Effector memory CD8-positive, alpha-beta T cell (primary cell): ENCODE measurements at regions not wholly inside any gene's neighbourhood (a gene's known extent, or its start where the extent isn't known, plus 50 kb on each side); places are given as distances from the start of the nearest gene placed in this dataset.

Experiments
- ATAC-seq: fragments of 150-1000 bp; cut with Tn5 transposase; replicated peaks from 2 replicates; pipeline ENCODE4 v1.10.0; 2021; ENCODE audit warnings: mild to moderate bottlenecking, moderate library complexity
- DNase-seq, 3 experiments: peaks; one replicate each; pipeline ENCODE4 v3.0.0; 2021
- H3K27ac Mint-ChIP-seq, 2 donors: one replicate each; pipeline ENCODE4 v1.8.0; 2022; ENCODE audit warnings: mild to moderate bottlenecking in 2 of 2, mixed read lengths in 2 of 2, moderate library complexity in 2 of 2
- H3K27me3 Mint-ChIP-seq, 2 donors: one replicate each; pipeline ENCODE4 v1.8.0; 2022; ENCODE audit warnings: mixed read lengths in 2 of 2
- H3K36me3 Mint-ChIP-seq: one replicate; pipeline ENCODE4 v1.8.0; 2022; ENCODE audit warnings: mild to moderate bottlenecking, moderate library complexity, mixed read lengths; ENCODE audit not compliant: insufficient read depth
- H3K4me1 Mint-ChIP-seq, 2 donors: one replicate each; pipeline ENCODE4 v1.8.0; 2022; ENCODE audit warnings: low read depth in 2 of 2, mixed read lengths in 2 of 2
- H3K4me3 Mint-ChIP-seq, 2 donors: one replicate each; pipeline ENCODE4 v1.8.0; 2022; ENCODE audit warnings: mild to moderate bottlenecking in 2 of 2, mixed read lengths in 2 of 2, moderate library complexity in 2 of 2
- H3K9me3 Mint-ChIP-seq, 2 donors: one replicate each; pipeline ENCODE4 v1.8.0; 2022; ENCODE audit warnings: mixed read lengths in 2 of 2

DNA sequence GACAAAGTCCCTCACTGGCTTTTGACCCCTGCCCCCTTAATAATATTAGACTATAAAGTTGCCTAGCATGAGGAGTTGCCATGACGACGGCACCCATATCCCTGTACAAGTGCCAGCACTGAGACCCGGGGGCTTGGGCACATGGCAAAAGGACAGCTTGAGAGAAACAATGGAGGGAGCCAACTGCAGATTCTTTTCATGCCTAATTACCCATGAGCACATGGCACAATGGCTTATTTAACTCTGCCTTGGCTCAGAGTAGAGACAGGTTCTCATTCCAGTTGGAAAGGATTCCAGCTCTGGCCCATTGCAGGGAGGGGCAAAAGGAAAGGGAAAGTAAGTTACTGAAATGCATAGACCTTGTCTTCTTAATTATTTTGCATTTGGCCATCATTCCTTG lies 261.2 kb upstream of the UBASH3B start:
- ATAC-seq (no peak), DNase-seq (no peak)
- Mint-ChIP-seq H3K4me3 (no peak overlapping the region), H3K36me3 (no peaks in the 10 kb centered on the region), H3K27me3 (no peaks in the 10 kb centered on the region), H3K4me1 (no peaks in the 10 kb centered on the region), H3K9me3 (no peaks in the 10 kb centered on the region), H3K27ac (no peak overlapping the region)

GRCh38 chr11:122393209-122393860 lies 262.2 kb upstream of the UBASH3B start:
- no peak for DNase-seq
- Mint-ChIP-seq H3K4me3 (no peak overlapping the region), H3K27ac (no peak overlapping the region)

DNA sequence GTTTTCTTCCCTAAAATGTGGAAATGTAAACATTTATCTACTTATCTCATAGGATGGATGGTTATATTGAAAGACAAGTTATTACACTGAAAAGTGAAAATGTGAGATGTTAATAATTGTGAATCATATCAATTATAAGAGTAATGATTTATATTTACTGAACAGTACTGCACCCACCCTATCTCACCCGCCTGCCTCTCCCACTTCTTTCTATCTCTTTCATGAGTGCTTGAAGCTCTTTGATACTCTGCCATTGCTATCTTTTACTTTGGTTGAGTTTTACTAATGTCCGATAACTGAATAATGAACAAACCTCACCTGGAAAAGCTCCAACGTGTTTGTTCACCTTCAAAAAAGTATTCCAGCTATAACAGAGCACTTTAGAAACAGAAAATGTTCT lies 263.0 kb upstream of the UBASH3B start:
- H3K27ac Mint-ChIP-seq: no peak overlapping the region
- no peaks in the 10 kb centered on the region for H3K27me3 Mint-ChIP-seq
- H3K36me3 Mint-ChIP-seq: no peaks in the 10 kb centered on the region
- no peak overlapping the region for H3K4me3 Mint-ChIP-seq
- ATAC-seq (no peak), DNase-seq (no peak)
- peaks cover 0 to 2% of the 10 kb centered on the region in 2 donors for H3K9me3 Mint-ChIP-seq
- H3K4me1 Mint-ChIP-seq: no peaks in the 10 kb centered on the region

More at GRCh38 chr11:122393209-122393860, 262.2 kb upstream of the UBASH3B start:
- Mint-ChIP-seq H3K36me3 (no peaks in the 10 kb centered on the region), H3K27me3 (no peaks in the 10 kb centered on the region), H3K9me3 (peaks cover 0 to 2% of the 10 kb centered on the region in 2 donors), H3K4me1 (no peaks in the 10 kb centered on the region)
- ATAC-seq: no peak

GRCh38 chr11:122391049-122391448 lies 264.5 kb upstream of the UBASH3B start:
- DNase-seq (no peak), ATAC-seq (no peak)
- Mint-ChIP-seq H3K9me3 (peaks cover 0 to 2% of the 10 kb centered on the region in 2 donors), H3K27ac (no peak overlapping the region), H3K4me3 (no peak overlapping the region), H3K4me1 (no peaks in the 10 kb centered on the region), H3K36me3 (no peaks in the 10 kb centered on the region), H3K27me3 (no peaks in the 10 kb centered on the region)

DNA sequence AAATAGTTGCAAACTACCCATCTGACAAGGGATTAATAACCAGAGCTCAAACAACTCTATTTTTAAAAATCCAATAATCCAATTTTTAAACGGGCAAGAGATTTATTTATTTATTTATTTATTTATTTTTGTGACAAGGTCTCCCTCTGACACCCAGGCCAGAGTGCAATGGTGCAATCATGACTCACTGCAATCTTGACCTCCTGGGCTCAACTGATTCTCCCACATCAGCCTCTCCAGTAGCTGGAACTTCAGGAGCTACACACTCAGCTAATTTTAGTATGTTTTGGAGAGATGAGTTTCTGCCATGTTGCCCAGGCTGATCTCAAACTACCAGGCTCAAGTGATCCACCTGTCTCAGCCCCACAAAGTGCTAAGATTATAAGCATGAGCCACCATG lies 267.2 kb upstream of the BLID start:
- Mint-ChIP-seq H3K36me3 (no peaks in the 10 kb centered on the region), H3K4me1 (no peaks in the 10 kb centered on the region), H3K27ac (no peak overlapping the region), H3K27me3 (no peaks in the 10 kb centered on the region), H3K9me3 (peaks cover 0 to 2% of the 10 kb centered on the region in 2 donors), H3K4me3 (no peak overlapping the region)
- DNase-seq: no peak
- ATAC-seq: no peak

DNA sequence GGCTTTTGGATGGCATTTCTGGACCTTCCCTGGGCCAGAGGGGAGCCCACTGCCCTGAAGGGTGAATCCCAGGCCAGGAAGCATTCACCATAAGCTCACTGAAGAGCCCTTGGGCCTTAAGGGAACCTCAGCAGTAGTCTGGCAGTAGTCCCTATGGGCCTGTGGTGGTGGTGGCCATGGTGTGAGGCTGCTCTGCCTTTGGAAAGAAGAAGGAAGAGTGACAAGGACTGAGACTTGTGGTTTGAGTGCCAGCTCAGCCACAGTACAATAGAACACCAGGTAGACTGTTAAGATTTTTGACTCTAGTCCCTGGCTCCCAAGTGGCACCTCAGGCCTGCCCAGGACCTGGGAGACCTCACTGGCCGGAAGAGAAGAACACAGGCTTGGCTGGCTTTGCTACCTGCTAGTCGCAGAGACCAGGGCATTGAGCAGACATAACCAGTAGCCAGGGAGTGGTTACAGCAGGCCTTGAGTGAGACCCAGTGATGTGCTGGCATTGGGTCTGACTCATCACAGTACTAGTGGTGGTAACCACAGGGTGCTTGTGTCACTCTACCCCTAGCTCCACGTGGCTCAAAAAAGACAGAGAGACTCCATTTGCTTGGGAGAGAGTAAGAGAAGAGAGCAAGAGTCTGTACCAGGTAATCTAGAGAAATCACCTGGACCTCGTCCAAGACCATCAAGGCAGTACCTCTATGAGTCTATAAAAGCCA lies 259.8 kb upstream of the BLID start:
- no peak for DNase-seq
- ATAC-seq: no peak
- H3K9me3 Mint-ChIP-seq: peaks cover 0 to 16% of the 10 kb centered on the region in 2 donors
- H3K27me3 Mint-ChIP-seq: no peaks in the 10 kb centered on the region
- H3K4me3 Mint-ChIP-seq: no peak overlapping the region
- no peaks in the 10 kb centered on the region for H3K4me1 Mint-ChIP-seq
- no peak overlapping the region for H3K27ac Mint-ChIP-seq
- no peaks in the 10 kb centered on the region for H3K36me3 Mint-ChIP-seq

- ATAC-seq (no peak), DNase-seq (no peak)
- Mint-ChIP-seq H3K27me3 (peaks cover 0 to 6% of the 10 kb centered on the region in 2 donors), H3K4me3 (no peak overlapping the region), H3K27ac (no peak overlapping the region), H3K36me3 (no peaks in the 10 kb centered on the region), H3K4me1 (no peaks in the 10 kb centered on the region), H3K9me3 (no peaks in the 10 kb centered on the region)
Observed at GRCh38 chr11:122368796-122369195, 252.8 kb upstream of the BLID start.

GRCh38 chr11:122367809-122368231 lies 251.8 kb upstream of the BLID start:
- Mint-ChIP-seq H3K27me3 (peaks cover 0 to 6% of the 10 kb centered on the region in 2 donors), H3K4me1 (no peaks in the 10 kb centered on the region), H3K9me3 (no peaks in the 10 kb centered on the region), H3K27ac (no peak overlapping the region), H3K4me3 (no peak overlapping the region), H3K36me3 (no peaks in the 10 kb centered on the region)
- DNase-seq: no peak
- no peak for ATAC-seq

- DNase-seq: no peak
- H3K4me3 Mint-ChIP-seq: no peak overlapping the region
- H3K27ac Mint-ChIP-seq: no peak overlapping the region
- peaks cover 0 to 6% of the 10 kb centered on the region in 2 donors for H3K27me3 Mint-ChIP-seq
- H3K9me3 Mint-ChIP-seq: no peaks in the 10 kb centered on the region
- H3K36me3 Mint-ChIP-seq: no peaks in the 10 kb centered on the region
- no peaks in the 10 kb centered on the region for H3K4me1 Mint-ChIP-seq
- ATAC-seq: no peak
Observed at GRCh38 chr11:122365610-122366360, 249.8 kb upstream of the BLID start.

DNA sequence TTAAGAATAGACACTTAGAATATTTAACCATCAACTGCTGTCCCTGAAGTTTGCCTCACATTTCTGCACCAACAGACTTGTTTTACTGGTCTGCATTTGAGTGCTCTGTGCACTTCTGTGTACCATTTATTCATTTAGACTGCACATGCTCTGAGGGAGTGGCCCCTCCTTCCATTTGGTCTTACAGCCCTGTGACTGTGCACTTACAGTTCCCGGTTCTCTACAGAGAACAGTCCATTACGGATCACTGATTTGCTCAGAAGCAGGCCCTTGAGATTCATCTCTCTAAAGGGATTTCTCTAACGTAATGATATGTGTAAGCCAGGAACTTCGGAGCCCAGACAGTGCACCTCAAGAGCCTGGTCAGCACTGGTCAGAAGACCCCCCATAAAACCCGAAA lies 247.3 kb upstream of the BLID start:
- DNase-seq (no peak), ATAC-seq (no peak)
- no peak overlapping the region for H3K27ac Mint-ChIP-seq
- H3K27me3 Mint-ChIP-seq: peaks cover 0 to 6% of the 10 kb centered on the region in 2 donors
- H3K4me1 Mint-ChIP-seq: no peaks in the 10 kb centered on the region
- H3K4me3 Mint-ChIP-seq: no peak overlapping the region
- H3K36me3 Mint-ChIP-seq: no peaks in the 10 kb centered on the region
- H3K9me3 Mint-ChIP-seq: no peaks in the 10 kb centered on the region

DNA sequence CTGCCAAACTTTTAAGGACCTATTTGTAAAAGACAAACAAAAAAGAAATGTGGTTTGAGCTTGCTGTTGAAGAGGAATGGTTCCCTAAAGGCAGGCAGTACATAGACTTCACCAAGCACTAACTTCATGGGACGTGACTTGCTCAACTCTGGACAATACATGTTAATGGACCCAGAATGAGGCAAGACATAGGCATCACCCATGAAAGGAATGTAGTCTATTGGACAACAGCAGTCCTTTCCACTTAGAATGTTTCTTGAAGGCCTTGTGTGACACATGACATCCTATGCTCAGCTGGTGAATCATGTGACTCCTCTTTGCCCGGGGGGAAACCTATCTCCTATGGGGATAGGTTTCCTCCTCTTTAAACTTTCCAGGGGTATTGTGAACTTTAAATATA lies 246.4 kb upstream of the BLID start:
- no peak overlapping the region for H3K4me3 Mint-ChIP-seq
- H3K27me3 Mint-ChIP-seq: peaks cover 0 to 6% of the 10 kb centered on the region in 2 donors
- H3K27ac Mint-ChIP-seq: no peak overlapping the region
- no peaks in the 10 kb centered on the region for H3K4me1 Mint-ChIP-seq
- no peak for DNase-seq
- H3K9me3 Mint-ChIP-seq: no peaks in the 10 kb centered on the region
- no peaks in the 10 kb centered on the region for H3K36me3 Mint-ChIP-seq
- no peak for ATAC-seq

GRCh38 chr11:122360875-122361274 lies 244.9 kb upstream of the BLID start:
- Mint-ChIP-seq H3K4me1 (no peaks in the 10 kb centered on the region), H3K4me3 (no peak overlapping the region), H3K27me3 (no peaks in the 10 kb centered on the region), H3K9me3 (no peaks in the 10 kb centered on the region), H3K27ac (no peak overlapping the region), H3K36me3 (no peaks in the 10 kb centered on the region)
- no peak for ATAC-seq
- no peak for DNase-seq

GRCh38 chr11:122359081-122359571 lies 243.1 kb upstream of the BLID start:
- Mint-ChIP-seq H3K4me1 (no peaks in the 10 kb centered on the region), H3K27ac (no peak overlapping the region), H3K27me3 (no peaks in the 10 kb centered on the region), H3K9me3 (peaks cover 2 to 6% of the 10 kb centered on the region in 2 donors), H3K36me3 (no peaks in the 10 kb centered on the region), H3K4me3 (no peak overlapping the region)
- DNase-seq (no peak), ATAC-seq (no peak)
